NCI-H1436 (cell line): ENCODE measurements at regions not wholly inside any gene's neighbourhood (a gene's known extent, or its start where the extent isn't known, plus 50 kb on each side); places are given as distances from the start of the nearest gene placed in this dataset.

Source experiments
- DNase-seq: peaks from one replicate; lab custom pipeline; 2025; lab: John Stamatoyannopoulos, UW

GRCh38 chr17:79680318-79680695 lies 50.4 kb upstream of the ENPP7 start:
- DNase-seq, result no peak

GRCh38 chr17:79679631-79680317 lies 51.0 kb upstream of the ENPP7 start:
- no peak for DNase-seq

GRCh38 chr17:79678736-79679255 lies 51.9 kb upstream of the ENPP7 start:
- DNase-seq, result no peak

GRCh38 chr17:79678091-79678735 lies 52.5 kb upstream of the ENPP7 start:
- no peak for DNase-seq

- no peak for DNase-seq
Observed at GRCh38 chr17:79677646-79678045, 53.1 kb upstream of the ENPP7 start.

- no peak for DNase-seq
Observed at GRCh38 chr17:79676796-79677195, 53.9 kb upstream of the ENPP7 start.

- DNase-seq, result no peak
Observed at GRCh38 chr17:79675413-79675725, 55.4 kb upstream of the ENPP7 start.

GRCh38 chr17:79674506-79675412 lies 56.0 kb upstream of the ENPP7 start:
- no peak for DNase-seq

GRCh38 chr17:79673517-79673916 lies 57.2 kb upstream of the ENPP7 start:
- DNase-seq, result no peak

GRCh38 chr17:79672496-79672895 lies 58.2 kb upstream of the ENPP7 start:
- DNase-seq, result no peak

GRCh38 chr17:79671085-79671694 lies 59.6 kb upstream of the ENPP7 start:
- DNase-seq, result no peak

- peak; percentile 4 for DNase-seq
Observed at GRCh38 chr17:79670537-79671084, 59.8 kb upstream of the RBFOX3 start.

GRCh38 chr17:79669861-79670260 lies 59.0 kb upstream of the RBFOX3 start:
- no peak for DNase-seq

- no peak for DNase-seq
Observed at GRCh38 chr17:79668344-79669250, 57.7 kb upstream of the RBFOX3 start.

GRCh38 chr17:79667746-79668145 lies 56.9 kb upstream of the RBFOX3 start:
- DNase-seq, result no peak

GRCh38 chr17:79667121-79667715 lies 56.4 kb upstream of the RBFOX3 start:
- no peak for DNase-seq

- no peak for DNase-seq
Observed at GRCh38 chr17:79666111-79666510, 55.3 kb upstream of the RBFOX3 start.

- peak; percentile 34 for DNase-seq
Observed at GRCh38 chr17:79664930-79665737, 54.3 kb upstream of the RBFOX3 start.

- no peak for DNase-seq
Observed at GRCh38 chr17:79661292-79662041, 50.6 kb upstream of the RBFOX3 start.
